OCI-LY7 (cell line): ENCODE measurements at regions not wholly inside any gene's neighbourhood (a gene's known extent, or its start where the extent isn't known, plus 50 kb on each side); places are given as distances from the start of the nearest gene placed in this dataset.

ENCODE experiments used
- BruUV-seq: library from RNA; stranded (reverse); fragments of 400-500 nt; replicated peaks from 2 replicates; lab custom pipeline; 2021; lab: Mats Ljungman, UMichigan
- CTCF ChIA-PET: fragments of 300-600 bp; sonication (Branson Sonifier 250); formaldehyde crosslinking; loops from one replicate; lab custom pipeline; 2022; ENCODE audit warnings: antibody characterized with exemption; ENCODE audit not compliant: unreplicated experiment; lab: Charles Lee
- POLR2A ChIA-PET: fragments of 300-600 bp; sonication (Branson Sonifier 250); formaldehyde crosslinking; loops from one replicate; lab custom pipeline; 2022; ENCODE audit warnings: antibody characterized with exemption; lab: Charles Lee
- DNase-seq: peaks from one replicate; pipeline ENCODE4 v3.0.0-alpha.2; 2015; ENCODE audit warnings: low spot score
- H2AFZ ChIP-seq: fragments of 200-600 bp; sonication (generic), shearing (Covaris generic); 2 replicates; pipeline ENCODE4 v1.6.1; 2014; ENCODE audit warnings: mild to moderate bottlenecking, antibody characterized with exemption, low read length, moderate library complexity
- H3K27ac ChIP-seq: fragments of 200-600 bp; sonication (generic); 2 replicates; pipeline ENCODE4 v1.5.1; 2014; ENCODE audit warnings: mixed run types, low read depth, mild to moderate bottlenecking, moderate library complexity, low read length, inconsistent platforms; ENCODE audit not compliant: poor library complexity, severe bottlenecking
- H3K36me3 ChIP-seq: fragments of 200-600 bp; sonication (generic); 2 replicates; pipeline ENCODE4 v1.6.1; 2014; ENCODE audit warnings: mild to moderate bottlenecking, antibody characterized with exemption, low read length, moderate library complexity, mixed read lengths; ENCODE audit not compliant: insufficient read depth
- H3K4me1 ChIP-seq: fragments of 200-600 bp; sonication (generic); 2 replicates; pipeline ENCODE4 v1.5.1; 2014; ENCODE audit warnings: mild to moderate bottlenecking, low read length; ENCODE audit not compliant: insufficient read depth, poor library complexity, severe bottlenecking
- H3K4me2 ChIP-seq: fragments of 200-600 bp; sonication (generic); 2 replicates; pipeline ENCODE4 v1.6.1; 2014; ENCODE audit warnings: mild to moderate bottlenecking, low read length
- H3K4me3 ChIP-seq: fragments of 200-600 bp; sonication (generic); 2 replicates; pipeline ENCODE4 v1.5.1; 2014; ENCODE audit warnings: mild to moderate bottlenecking, low read depth, low read length; ENCODE audit not compliant: poor library complexity, severe bottlenecking
- H3K79me2 ChIP-seq: fragments of 200-600 bp; sonication (generic); 2 replicates; pipeline ENCODE4 v1.6.1; 2016; ENCODE audit warnings: low read depth, mild to moderate bottlenecking, low read length, moderate library complexity, mixed read lengths; ENCODE audit not compliant: insufficient read depth
- H3K9me2 ChIP-seq: fragments of 200-600 bp; sonication (generic); 2 replicates; pipeline ENCODE4 v1.6.1; 2016; ENCODE audit warnings: mild to moderate bottlenecking, low read length, mixed read lengths; ENCODE audit not compliant: insufficient read depth
- H3K9me3 ChIP-seq: fragments of 200-600 bp; sonication (generic); 2 replicates; pipeline ENCODE4 v1.6.1; 2014; ENCODE audit warnings: mild to moderate bottlenecking, mixed run types, low read length, mixed read lengths
- H4K20me1 ChIP-seq: fragments of 200-600 bp; sonication (generic); 2 replicates; pipeline ENCODE4 v1.6.1; 2014; ENCODE audit warnings: mild to moderate bottlenecking, antibody characterized with exemption, low read length, moderate library complexity, mixed read lengths; ENCODE audit not compliant: insufficient read depth
- EZH2phosphoT487 ChIP-seq: fragments of 200-600 bp; sonication (generic); IDR thresholded peaks from 2 replicates; pipeline ENCODE4 v1.6.1; 2018; ENCODE audit warnings: low read depth, borderline replicate concordance, mild to moderate bottlenecking, mixed run types, antibody characterized with exemption, low read length, moderate library complexity, mixed read lengths
- intact Hi-C: fragments of 100-400 bp; cut with micrococcal nuclease; formaldehyde crosslinking; loops from one replicate; pipeline ENCODE4 v1.10.0; 2022; ENCODE audit not compliant: unreplicated experiment
- TF ChIP-seq, protein P1 (sequence below): fragments of 200-600 bp; sonication (generic); conservative IDR thresholded peaks from 2 replicates; pipeline ENCODE4 v1.5.1; 2014; ENCODE audit warnings: mild to moderate bottlenecking, antibody characterized with exemption, low read length, moderate library complexity, mixed read lengths

DNA sequence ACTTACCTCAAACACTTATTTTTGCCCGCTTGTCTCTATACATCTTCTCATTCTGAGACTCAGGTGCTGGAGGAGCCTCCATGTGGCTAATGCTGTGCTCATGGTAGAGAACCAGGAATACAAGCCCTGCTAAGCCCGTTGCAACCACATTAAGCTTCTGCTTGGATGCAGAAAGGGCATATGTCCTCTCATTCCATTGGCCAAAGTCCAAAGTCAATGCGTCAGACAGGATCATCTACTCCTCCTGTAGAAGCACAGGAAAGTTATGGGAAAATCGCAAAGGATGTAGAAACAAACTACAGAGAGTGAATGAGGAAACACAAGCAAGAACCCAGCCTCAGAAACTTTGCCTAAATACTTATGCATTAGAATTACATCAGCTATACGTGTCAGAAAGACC, 124.5 kb upstream of the AGA start:
- TF ChIP-seq, protein P1, sequence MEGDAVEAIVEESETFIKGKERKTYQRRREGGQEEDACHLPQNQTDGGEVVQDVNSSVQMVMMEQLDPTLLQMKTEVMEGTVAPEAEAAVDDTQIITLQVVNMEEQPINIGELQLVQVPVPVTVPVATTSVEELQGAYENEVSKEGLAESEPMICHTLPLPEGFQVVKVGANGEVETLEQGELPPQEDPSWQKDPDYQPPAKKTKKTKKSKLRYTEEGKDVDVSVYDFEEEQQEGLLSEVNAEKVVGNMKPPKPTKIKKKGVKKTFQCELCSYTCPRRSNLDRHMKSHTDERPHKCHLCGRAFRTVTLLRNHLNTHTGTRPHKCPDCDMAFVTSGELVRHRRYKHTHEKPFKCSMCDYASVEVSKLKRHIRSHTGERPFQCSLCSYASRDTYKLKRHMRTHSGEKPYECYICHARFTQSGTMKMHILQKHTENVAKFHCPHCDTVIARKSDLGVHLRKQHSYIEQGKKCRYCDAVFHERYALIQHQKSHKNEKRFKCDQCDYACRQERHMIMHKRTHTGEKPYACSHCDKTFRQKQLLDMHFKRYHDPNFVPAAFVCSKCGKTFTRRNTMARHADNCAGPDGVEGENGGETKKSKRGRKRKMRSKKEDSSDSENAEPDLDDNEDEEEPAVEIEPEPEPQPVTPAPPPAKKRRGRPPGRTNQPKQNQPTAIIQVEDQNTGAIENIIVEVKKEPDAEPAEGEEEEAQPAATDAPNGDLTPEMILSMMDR, result no peak
- TF ChIP-seq EZH2phosphoT487, result no peak
- Histone ChIP-seq H3K79me2 (no peaks in the 10 kb centered on the region), H3K4me1 (no peaks in the 10 kb centered on the region), H3K9me2 (no peaks in the 10 kb centered on the region), H3K27ac (no peak overlapping the region), H3K4me3 (no peak overlapping the region), H3K36me3 (no peaks in the 10 kb centered on the region), H2AFZ (no peak overlapping the region), H3K9me3 (no peaks in the 10 kb centered on the region), H3K4me2 (no peak overlapping the region), H4K20me1 (no peaks in the 10 kb centered on the region)
- DNase-seq, result no peak
- ChIA-PET CTCF (no interaction called here), POLR2A (no interaction called here)
- no TSS peak for BruUV-seq
- intact Hi-C loops, result no loop called here

DNA sequence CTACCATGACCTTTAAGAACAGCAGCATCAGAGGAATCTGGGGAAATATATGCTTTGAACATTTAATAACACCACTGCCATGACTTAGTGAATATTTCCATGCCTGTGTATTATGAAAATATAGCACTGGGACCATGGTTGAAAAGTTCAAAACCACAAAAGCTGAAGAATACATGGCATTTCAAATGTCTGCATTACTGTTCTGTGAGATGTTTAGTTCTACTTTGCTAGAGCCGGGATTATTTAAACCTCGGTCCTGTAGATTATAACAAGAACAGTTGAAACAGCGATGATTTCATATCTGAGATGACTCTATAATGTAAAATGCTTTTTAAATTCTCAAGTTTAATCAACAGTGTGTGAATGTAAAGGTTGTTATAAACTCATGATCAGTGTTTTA, 126.7 kb upstream of the AGA start:
- ChIA-PET CTCF (no interaction called here), POLR2A (interaction anchor here (0.5 to 1.4 kb wide), 6 partner anchors 11 to 1832 kb away, joined by 3 to 4 read pairs (median 3); no protein-coding TSS in a partner anchor)
- Histone ChIP-seq H2AFZ (no peak overlapping the region), H3K79me2 (no peaks in the 10 kb centered on the region), H3K4me3 (no peak overlapping the region), H3K36me3 (no peaks in the 10 kb centered on the region), H3K9me3 (no peaks in the 10 kb centered on the region), H3K27ac (no peak overlapping the region), H3K4me2 (no peak overlapping the region), H3K4me1 (no peaks in the 10 kb centered on the region), H3K9me2 (no peaks in the 10 kb centered on the region), H4K20me1 (no peaks in the 10 kb centered on the region)
- TF ChIP-seq, protein P1, result no peak
- TF ChIP-seq EZH2phosphoT487, result no peak
- no peak for DNase-seq
- intact Hi-C loops, result no loop called here
- BruUV-seq, result no TSS peak

DNA sequence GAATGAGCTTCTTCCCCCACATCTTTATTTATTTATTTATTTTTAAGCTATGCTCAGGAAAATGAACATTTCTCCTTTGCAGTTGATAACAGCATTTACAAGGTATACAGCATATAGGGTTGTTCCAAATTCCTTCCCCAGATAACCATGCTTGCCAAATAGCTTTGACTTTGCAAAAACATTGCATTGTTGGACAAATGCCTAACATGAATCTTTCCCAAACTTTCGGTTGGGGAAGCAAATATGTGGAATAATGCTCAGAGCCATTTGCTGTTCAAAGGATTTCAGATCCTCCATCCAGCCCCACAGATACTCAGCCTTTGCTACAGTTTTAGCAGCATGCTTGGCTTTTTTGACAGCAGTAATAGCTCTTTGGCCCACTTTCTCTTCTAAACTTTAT, 127.2 kb upstream of the AGA start:
- H3K36me3 ChIP-seq, result no peaks in the 10 kb centered on the region
- H3K27ac ChIP-seq, result no peak overlapping the region
- H3K79me2 ChIP-seq, result no peaks in the 10 kb centered on the region
- BruUV-seq, result no TSS peak
- ChIA-PET POLR2A (interaction anchor here (0.5 to 1.4 kb wide), 7 partner anchors 10 to 1832 kb away, joined by 3 to 4 read pairs (median 3); no protein-coding TSS in a partner anchor), CTCF (no interaction called here)
- TF ChIP-seq, protein P1, result no peak
- no peak for TF ChIP-seq EZH2phosphoT487
- H3K4me3 ChIP-seq, result no peak overlapping the region
- no peaks in the 10 kb centered on the region for H4K20me1 ChIP-seq
- DNase-seq, result no peak
- no peaks in the 10 kb centered on the region for H3K4me1 ChIP-seq
- intact Hi-C loops, result no loop called here
- H3K9me3 ChIP-seq, result no peaks in the 10 kb centered on the region
- H3K4me2 ChIP-seq, result no peak overlapping the region
- no peak overlapping the region for H2AFZ ChIP-seq
- no peaks in the 10 kb centered on the region for H3K9me2 ChIP-seq
